ENCODE measurements at regions not wholly inside any gene's neighbourhood (a gene's known extent, or its start where the extent isn't known, plus 50 kb on each side); places are given as distances from the start of the nearest gene placed in this dataset.

DNA sequence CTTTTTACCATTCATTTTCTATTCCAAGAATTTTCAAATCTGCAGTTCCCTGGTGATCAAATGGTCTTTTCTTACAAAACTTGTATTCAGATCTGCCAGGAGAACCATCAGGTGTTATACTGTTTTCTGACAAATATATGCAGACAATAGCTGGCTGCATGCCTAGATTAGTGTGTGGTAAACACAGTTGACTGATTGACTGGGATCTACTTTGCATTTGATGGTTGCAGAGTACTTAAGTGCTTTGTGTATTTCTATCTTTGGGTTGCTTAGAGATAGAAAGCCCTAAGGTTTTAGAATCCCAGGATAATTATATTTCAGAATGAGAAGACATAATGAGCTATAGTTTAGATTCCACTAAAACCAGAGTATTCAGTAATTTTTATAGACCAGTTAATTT, 102.0 kb upstream of the CHODL start:
- no peak for DNase-seq (ENCODE audit: extremely low spot score)
- TF ChIP-seq FOXA1 (IDR thresholded peaks at IDR 0.05), result no peak
- TF ChIP-seq SP1 (IDR thresholded peaks at IDR 0.05), result no peak
- TF ChIP-seq BHLHE40 (IDR thresholded peaks at IDR 0.05; ENCODE audit: borderline replicate concordance), result no peak
- no peak for TF ChIP-seq SUZ12 (IDR thresholded peaks at IDR 0.05)
- TF ChIP-seq ZNF384 (IDR thresholded peaks at IDR 0.05), result no peak
- TF ChIP-seq FOXM1 (IDR thresholded peaks at IDR 0.05; ENCODE audit: borderline replicate concordance), result no peak
- TF ChIP-seq, protein P1, sequence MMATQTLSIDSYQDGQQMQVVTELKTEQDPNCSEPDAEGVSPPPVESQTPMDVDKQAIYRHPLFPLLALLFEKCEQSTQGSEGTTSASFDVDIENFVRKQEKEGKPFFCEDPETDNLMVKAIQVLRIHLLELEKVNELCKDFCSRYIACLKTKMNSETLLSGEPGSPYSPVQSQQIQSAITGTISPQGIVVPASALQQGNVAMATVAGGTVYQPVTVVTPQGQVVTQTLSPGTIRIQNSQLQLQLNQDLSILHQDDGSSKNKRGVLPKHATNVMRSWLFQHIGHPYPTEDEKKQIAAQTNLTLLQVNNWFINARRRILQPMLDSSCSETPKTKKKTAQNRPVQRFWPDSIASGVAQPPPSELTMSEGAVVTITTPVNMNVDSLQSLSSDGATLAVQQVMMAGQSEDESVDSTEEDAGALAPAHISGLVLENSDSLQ (IDR thresholded peaks at IDR 0.05), result no peak
- CTCF ChIA-PET, result no interaction called here
- POLR2A ChIA-PET, result no interaction called here

DNA sequence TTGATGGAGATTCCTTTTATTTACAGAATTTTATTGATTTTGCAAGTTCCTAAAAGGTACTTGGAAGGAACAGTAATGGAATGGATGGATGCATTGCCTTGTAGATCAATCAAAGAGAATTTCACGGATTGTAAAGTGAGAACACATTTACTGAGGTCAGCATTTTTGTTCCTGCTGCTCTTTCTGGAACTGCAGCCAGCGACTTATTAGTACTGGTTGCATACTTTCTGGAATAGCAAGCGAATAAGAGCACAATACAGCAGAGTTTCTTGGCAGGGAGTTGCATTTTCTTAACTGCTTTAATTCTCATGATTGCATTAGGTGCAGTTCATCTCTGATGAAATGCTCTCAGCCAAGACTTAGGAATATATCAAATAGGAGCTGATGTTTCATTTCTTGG, 106.1 kb upstream of the CHODL start:
- TF ChIP-seq CTBP1 (IDR thresholded peaks at IDR 0.05; ENCODE audit: borderline replicate concordance), result no peak
- TF ChIP-seq HDGF (IDR thresholded peaks at IDR 0.05; ENCODE audit: borderline replicate concordance), result no peak
- TF ChIP-seq TARDBP (IDR thresholded peaks at IDR 0.05), result no peak
- TF ChIP-seq, protein P1 (IDR thresholded peaks at IDR 0.05), result no peak
- no peak for TF ChIP-seq NFRKB (IDR thresholded peaks at IDR 0.05)
- TF ChIP-seq L3MBTL2 (conservative IDR thresholded peaks at IDR 0.05), result no peak
- TF ChIP-seq FOXA1 (IDR thresholded peaks at IDR 0.05), result no peak
- TF ChIP-seq ZNF384 (IDR thresholded peaks at IDR 0.05), result no peak
- TF ChIP-seq ARNT (IDR thresholded peaks at IDR 0.05), result no peak
- no peak for TF ChIP-seq SUZ12 (IDR thresholded peaks at IDR 0.05)
- ChIA-PET POLR2A (no interaction called here), CTCF (no interaction called here)
- no peak for DNase-seq (ENCODE audit: extremely low spot score)

DNA sequence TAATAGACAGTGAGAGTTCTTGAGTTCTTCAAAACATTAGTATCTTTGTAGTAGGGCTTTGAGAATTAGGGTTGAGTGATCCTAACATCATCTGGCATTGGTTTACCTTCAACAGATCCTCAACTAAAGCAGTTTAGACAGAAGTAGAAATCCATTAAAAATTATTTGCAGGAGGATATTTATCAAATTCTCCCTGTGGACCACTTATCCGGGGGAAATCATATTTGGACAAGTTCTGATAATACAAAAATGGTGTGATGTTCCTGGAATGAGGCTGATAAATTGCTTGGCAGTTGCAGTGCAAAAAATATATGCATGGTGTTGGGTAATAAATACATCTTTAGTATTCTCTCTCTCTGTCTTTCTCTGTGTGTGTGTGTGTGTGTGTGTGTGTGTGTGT, 115.1 kb upstream of the CHODL start:
- TF ChIP-seq TARDBP (IDR thresholded peaks at IDR 0.05) (no peak), LEF1 (IDR thresholded peaks at IDR 0.05; ENCODE audit: borderline replicate concordance) (no peak), HDGF (IDR thresholded peaks at IDR 0.05; ENCODE audit: borderline replicate concordance) (no peak), L3MBTL2 (conservative IDR thresholded peaks at IDR 0.05) (no peak), SP1 (IDR thresholded peaks at IDR 0.05) (no peak), FOXA1 (IDR thresholded peaks at IDR 0.05) (no peak), ELF4 (IDR thresholded peaks at IDR 0.05) (no peak), NFRKB (IDR thresholded peaks at IDR 0.05) (no peak), SUZ12 (IDR thresholded peaks at IDR 0.05) (no peak), ZNF384 (IDR thresholded peaks at IDR 0.05) (no peak), FOXK2 (IDR thresholded peaks at IDR 0.05) (no peak), CTBP1 (IDR thresholded peaks at IDR 0.05; ENCODE audit: borderline replicate concordance) (no peak), FOXM1 (IDR thresholded peaks at IDR 0.05; ENCODE audit: borderline replicate concordance) (no peak), ARNT (IDR thresholded peaks at IDR 0.05) (no peak), BHLHE40 (IDR thresholded peaks at IDR 0.05; ENCODE audit: borderline replicate concordance) (no peak)
- TF ChIP-seq, protein P1 (IDR thresholded peaks at IDR 0.05), result no peak
- DNase-seq (ENCODE audit: extremely low spot score), result no peak
- ChIA-PET CTCF (no interaction called here), POLR2A (no interaction called here)

DNA sequence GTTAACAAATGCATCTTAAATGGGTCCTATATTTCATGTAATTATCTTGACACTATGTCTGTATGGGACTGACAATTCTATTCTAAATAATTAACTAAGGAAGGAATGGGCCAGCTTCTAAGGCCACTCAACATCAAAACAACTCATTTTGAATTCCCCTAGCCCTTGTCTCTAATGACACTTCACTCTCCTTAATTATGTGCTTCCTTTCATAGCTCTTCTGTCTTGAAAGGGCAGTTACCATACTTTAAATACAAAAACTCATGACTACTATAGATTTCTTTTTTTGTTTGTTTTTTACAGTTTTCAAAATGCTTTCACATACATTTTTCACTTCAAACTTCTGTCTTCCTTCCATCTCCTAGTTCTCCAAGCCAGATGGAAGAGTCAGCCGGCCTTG, 126.1 kb upstream of the CHODL start:
- ChIA-PET POLR2A (interaction anchor here (0.6 kb wide), 1 partner anchor 22 kb away, joined by 3 read pairs; no protein-coding TSS in a partner anchor), CTCF (no interaction called here)
- TF ChIP-seq L3MBTL2 (conservative IDR thresholded peaks at IDR 0.05), result no peak
- TF ChIP-seq SUZ12 (IDR thresholded peaks at IDR 0.05), result no peak
- no peak for TF ChIP-seq FOXA1 (IDR thresholded peaks at IDR 0.05)
- no peak for TF ChIP-seq SP1 (IDR thresholded peaks at IDR 0.05)
- no peak for TF ChIP-seq CTBP1 (IDR thresholded peaks at IDR 0.05; ENCODE audit: borderline replicate concordance)
- TF ChIP-seq NFRKB (IDR thresholded peaks at IDR 0.05), result no peak
- TF ChIP-seq ARNT (IDR thresholded peaks at IDR 0.05), result no peak
- no peak for TF ChIP-seq ZNF384 (IDR thresholded peaks at IDR 0.05)
- no peak for TF ChIP-seq TARDBP (IDR thresholded peaks at IDR 0.05)
- no peak for TF ChIP-seq BHLHE40 (IDR thresholded peaks at IDR 0.05; ENCODE audit: borderline replicate concordance)
- no peak for TF ChIP-seq FOXM1 (IDR thresholded peaks at IDR 0.05; ENCODE audit: borderline replicate concordance)
- TF ChIP-seq, protein P1 (IDR thresholded peaks at IDR 0.05), result no peak
- no peak for TF ChIP-seq HDGF (IDR thresholded peaks at IDR 0.05; ENCODE audit: borderline replicate concordance)
- no peak for TF ChIP-seq LEF1 (IDR thresholded peaks at IDR 0.05; ENCODE audit: borderline replicate concordance)
- TF ChIP-seq FOXK2 (IDR thresholded peaks at IDR 0.05), result no peak
- TF ChIP-seq ELF4 (IDR thresholded peaks at IDR 0.05), result no peak
- DNase-seq (ENCODE audit: extremely low spot score), result no peak

DNA sequence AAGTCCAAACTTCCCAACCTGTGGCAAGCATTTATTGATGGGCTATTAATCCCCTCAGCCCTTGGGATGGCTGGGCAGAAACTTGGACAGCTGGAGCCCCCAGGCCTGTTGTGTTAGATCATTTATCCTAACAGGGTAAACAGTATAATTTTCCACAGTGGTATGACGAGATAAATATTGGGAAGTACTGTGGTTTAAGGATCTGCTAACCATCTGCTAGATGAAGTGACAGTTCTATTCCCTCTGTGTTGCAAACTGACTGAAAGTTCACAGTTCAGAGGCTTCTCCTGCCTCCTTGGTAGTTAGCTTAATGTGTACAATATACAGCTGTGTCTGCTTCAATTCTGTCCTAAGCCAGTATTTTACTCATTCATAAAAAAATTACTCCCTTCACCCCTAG, 127.5 kb upstream of the CHODL start:
- POLR2A ChIA-PET, result no interaction called here
- no peak for DNase-seq (ENCODE audit: extremely low spot score)
- CTCF ChIA-PET, result no interaction called here
- TF ChIP-seq TARDBP (IDR thresholded peaks at IDR 0.05), result no peak
- no peak for TF ChIP-seq FOXA1 (IDR thresholded peaks at IDR 0.05)
- TF ChIP-seq L3MBTL2 (conservative IDR thresholded peaks at IDR 0.05), result no peak
- TF ChIP-seq HDGF (IDR thresholded peaks at IDR 0.05; ENCODE audit: borderline replicate concordance), result no peak
- TF ChIP-seq ELF4 (IDR thresholded peaks at IDR 0.05), result no peak
- no peak for TF ChIP-seq ZNF384 (IDR thresholded peaks at IDR 0.05)
- no peak for TF ChIP-seq NFRKB (IDR thresholded peaks at IDR 0.05)
- TF ChIP-seq SP1 (IDR thresholded peaks at IDR 0.05), result no peak
- TF ChIP-seq, protein P1 (IDR thresholded peaks at IDR 0.05), result no peak
- TF ChIP-seq SUZ12 (IDR thresholded peaks at IDR 0.05), result no peak
- TF ChIP-seq FOXM1 (IDR thresholded peaks at IDR 0.05; ENCODE audit: borderline replicate concordance), result no peak
- no peak for TF ChIP-seq BHLHE40 (IDR thresholded peaks at IDR 0.05; ENCODE audit: borderline replicate concordance)
- TF ChIP-seq ARNT (IDR thresholded peaks at IDR 0.05), result no peak
- TF ChIP-seq FOXK2 (IDR thresholded peaks at IDR 0.05), result no peak
- TF ChIP-seq LEF1 (IDR thresholded peaks at IDR 0.05; ENCODE audit: borderline replicate concordance), result no peak
- TF ChIP-seq CTBP1 (IDR thresholded peaks at IDR 0.05; ENCODE audit: borderline replicate concordance), result no peak
